HG03097 (cell line): ENCODE measurements at regions not wholly inside any gene's neighbourhood (a gene's known extent, or its start where the extent isn't known, plus 50 kb on each side); places are given as distances from the start of the nearest gene placed in this dataset.
"Not testable (repeated sequence)": the region's sequence is repeated elsewhere in the genome, so short reads cannot be mapped to it uniquely, and the experiment has no call there.

Experiments
- ATAC-seq: cut with Tn5 transposase; IDR thresholded peaks from one replicate; pipeline ENCODE4 v1.9.1; 2021; ENCODE audit not compliant: unreplicated experiment, low FRiP score

GRCh38 chr11:45414088-45414487, 127.9 kb upstream of the SYT13 start:
- no peak for ATAC-seq

GRCh38 chr11:45413156-45413858, 127.2 kb upstream of the SYT13 start:
- no peak for ATAC-seq

GRCh38 chr11:45412521-45412920, 126.4 kb upstream of the SYT13 start:
- no peak for ATAC-seq

- ATAC-seq, result no peak
Observed at GRCh38 chr11:45412051-45412471, 125.9 kb upstream of the SYT13 start.

- no peak for ATAC-seq
Observed at GRCh38 chr11:45411228-45411946, 125.2 kb upstream of the SYT13 start.

- no peak for ATAC-seq
Observed at GRCh38 chr11:45410391-45411227, 124.5 kb upstream of the SYT13 start.

GRCh38 chr11:45409587-45409986, 123.4 kb upstream of the SYT13 start:
- ATAC-seq, result no peak

- no peak for ATAC-seq
Observed at GRCh38 chr11:45407226-45407625, 121.1 kb upstream of the SYT13 start.

- no peak for ATAC-seq
Observed at GRCh38 chr11:45405916-45406670, 120.0 kb upstream of the SYT13 start.

GRCh38 chr11:45403521-45403920, 117.4 kb upstream of the SYT13 start:
- not testable (repeated sequence) for ATAC-seq

- ATAC-seq, result no peak
Observed at GRCh38 chr11:45402049-45402630, 116.0 kb upstream of the SYT13 start.

- no peak for ATAC-seq
Observed at GRCh38 chr11:45400591-45400990, 114.5 kb upstream of the SYT13 start.

- ATAC-seq, result no peak
Observed at GRCh38 chr11:45399166-45399565, 113.0 kb upstream of the SYT13 start.

GRCh38 chr11:45398325-45398724, 112.2 kb upstream of the SYT13 start:
- ATAC-seq, result no peak

- ATAC-seq, result no peak
Observed at GRCh38 chr11:45396394-45396793, 110.3 kb upstream of the SYT13 start.

- ATAC-seq, result no peak
Observed at GRCh38 chr11:45395947-45396346, 109.8 kb upstream of the SYT13 start.

GRCh38 chr11:45395421-45395820, 109.3 kb upstream of the SYT13 start:
- no peak for ATAC-seq

GRCh38 chr11:45394294-45395085, 108.3 kb upstream of the SYT13 start:
- ATAC-seq, result no peak

GRCh38 chr11:45393826-45394225, 107.7 kb upstream of the SYT13 start:
- no peak for ATAC-seq
